ENCODE measurements at regions not wholly inside any gene's neighbourhood (a gene's known extent, or its start where the extent isn't known, plus 50 kb on each side); places are given as distances from the start of the nearest gene placed in this dataset.
"Not testable (repeated sequence)": the region's sequence is repeated elsewhere in the genome, so short reads cannot be mapped to it uniquely, and the experiment has no call there.

GRCh38 chr4:53866055-53866454 is 198.3 kb downstream of the CHIC2 start:
- no peak for DNase-seq (ENCODE audit: low spot score)

GRCh38 chr4:53865054-53865453 is 199.4 kb downstream of the CHIC2 start:
- DNase-seq (ENCODE audit: low spot score) = no peak

- DNase-seq (ENCODE audit: low spot score) = no peak
Observed at GRCh38 chr4:53863736-53864365, 200.6 kb downstream of the CHIC2 start.

GRCh38 chr4:53863158-53863557 is 201.2 kb downstream of the CHIC2 start:
- peak; percentile 35 for DNase-seq (ENCODE audit: low spot score)

- peak; percentile 88 for DNase-seq (ENCODE audit: low spot score)
Observed at GRCh38 chr4:53861856-53862610, 202.4 kb downstream of the CHIC2 start.

GRCh38 chr4:53859305-53859704 is 205.1 kb downstream of the CHIC2 start:
- DNase-seq (ENCODE audit: low spot score) = no peak

- DNase-seq (ENCODE audit: low spot score) = no peak
Observed at GRCh38 chr4:53858744-53859143, 205.7 kb downstream of the CHIC2 start.

- DNase-seq (ENCODE audit: low spot score) = peak; percentile 55
Observed at GRCh38 chr4:53855581-53856250, 208.7 kb downstream of the CHIC2 start.

- DNase-seq (ENCODE audit: low spot score) = peak; percentile 21
Observed at GRCh38 chr4:53854991-53855568, 209.3 kb downstream of the CHIC2 start.

GRCh38 chr4:53852343-53852742 is 212.1 kb downstream of the CHIC2 start:
- peak; percentile 38 for DNase-seq (ENCODE audit: low spot score)

GRCh38 chr4:53847965-53848364 is 216.4 kb downstream of the CHIC2 start:
- DNase-seq (ENCODE audit: low spot score) = no peak

- DNase-seq (ENCODE audit: low spot score) = no peak
Observed at GRCh38 chr4:53844551-53844950, 219.9 kb downstream of the CHIC2 start.

GRCh38 chr4:53844133-53844532 is 220.3 kb downstream of the CHIC2 start:
- no peak for DNase-seq (ENCODE audit: low spot score)

- no peak for DNase-seq (ENCODE audit: low spot score)
Observed at GRCh38 chr4:53841711-53842110, 222.7 kb downstream of the CHIC2 start.

- DNase-seq (ENCODE audit: low spot score) = no peak
Observed at GRCh38 chr4:53840643-53841042, 223.8 kb downstream of the CHIC2 start.

- not testable (repeated sequence) for DNase-seq (ENCODE audit: low spot score)
Observed at GRCh38 chr4:53833302-53834003, 231.0 kb downstream of the CHIC2 start.

GRCh38 chr4:53832549-53832948 is 231.9 kb downstream of the CHIC2 start:
- no peak for DNase-seq (ENCODE audit: low spot score)

- DNase-seq (ENCODE audit: low spot score) = no peak
Observed at GRCh38 chr4:53830511-53830910, 233.9 kb downstream of the CHIC2 start.

- no peak for DNase-seq (ENCODE audit: low spot score)
Observed at GRCh38 chr4:53821179-53821851, 230.0 kb upstream of the LNX1 start.

- DNase-seq (ENCODE audit: low spot score) = no peak
Observed at GRCh38 chr4:53818104-53818503, 226.8 kb upstream of the LNX1 start.

- peak; percentile 52 for DNase-seq (ENCODE audit: low spot score)
Observed at GRCh38 chr4:53816561-53816960, 225.3 kb upstream of the LNX1 start.

- DNase-seq (ENCODE audit: low spot score) = no peak
Observed at GRCh38 chr4:53815281-53815680, 224.0 kb upstream of the LNX1 start.

Data from AG08395 (cell line).